ENCODE measurements at regions not wholly inside any gene's neighbourhood (a gene's known extent, or its start where the extent isn't known, plus 50 kb on each side); places are given as distances from the start of the nearest gene placed in this dataset.

GRCh38 chr2:16136461-16137035, 196.2 kb downstream of the MYCN start:
- DNase-seq (ENCODE audit: low read depth) (no peak), FAIRE-seq (no peak)
- no peak for TF ChIP-seq CTCF (IDR thresholded peaks at IDR 0.05; ENCODE audit: insufficient read depth, low read length, severe bottlenecking)
- Histone ChIP-seq H3K4me3 (ENCODE audit: low read depth, low read length) (no peak overlapping the region), H3K27me3 (ENCODE audit: control insufficient read depth, insufficient read depth, low read length) (no peaks in the 10 kb centered on the region), H3K36me3 (ENCODE audit: control insufficient read depth, insufficient read depth, low read length) (no peaks in the 10 kb centered on the region)

GRCh38 chr2:16135913-16136310, 195.6 kb downstream of the MYCN start:
- no peak for FAIRE-seq
- Histone ChIP-seq H3K4me3 (ENCODE audit: low read depth, low read length) (no peak overlapping the region), H3K27me3 (ENCODE audit: control insufficient read depth, insufficient read depth, low read length) (no peaks in the 10 kb centered on the region), H3K36me3 (ENCODE audit: control insufficient read depth, insufficient read depth, low read length) (no peaks in the 10 kb centered on the region)
- TF ChIP-seq CTCF (IDR thresholded peaks at IDR 0.05; ENCODE audit: insufficient read depth, low read length, severe bottlenecking), result no peak
- no peak for DNase-seq (ENCODE audit: low read depth)

- no peaks in the 10 kb centered on the region for H3K36me3 ChIP-seq (ENCODE audit: control insufficient read depth, insufficient read depth, low read length)
- no peak for TF ChIP-seq CTCF (IDR thresholded peaks at IDR 0.05; ENCODE audit: insufficient read depth, low read length, severe bottlenecking)
- FAIRE-seq (peak; percentile 96), DNase-seq (ENCODE audit: low read depth) (peak; percentile 98)
- no peak overlapping the region for H3K4me3 ChIP-seq (ENCODE audit: low read depth, low read length)
- H3K27me3 ChIP-seq (ENCODE audit: control insufficient read depth, insufficient read depth, low read length), result no peaks in the 10 kb centered on the region
Observed at GRCh38 chr2:16135196-16135912, 195.0 kb downstream of the MYCN start.

DNA sequence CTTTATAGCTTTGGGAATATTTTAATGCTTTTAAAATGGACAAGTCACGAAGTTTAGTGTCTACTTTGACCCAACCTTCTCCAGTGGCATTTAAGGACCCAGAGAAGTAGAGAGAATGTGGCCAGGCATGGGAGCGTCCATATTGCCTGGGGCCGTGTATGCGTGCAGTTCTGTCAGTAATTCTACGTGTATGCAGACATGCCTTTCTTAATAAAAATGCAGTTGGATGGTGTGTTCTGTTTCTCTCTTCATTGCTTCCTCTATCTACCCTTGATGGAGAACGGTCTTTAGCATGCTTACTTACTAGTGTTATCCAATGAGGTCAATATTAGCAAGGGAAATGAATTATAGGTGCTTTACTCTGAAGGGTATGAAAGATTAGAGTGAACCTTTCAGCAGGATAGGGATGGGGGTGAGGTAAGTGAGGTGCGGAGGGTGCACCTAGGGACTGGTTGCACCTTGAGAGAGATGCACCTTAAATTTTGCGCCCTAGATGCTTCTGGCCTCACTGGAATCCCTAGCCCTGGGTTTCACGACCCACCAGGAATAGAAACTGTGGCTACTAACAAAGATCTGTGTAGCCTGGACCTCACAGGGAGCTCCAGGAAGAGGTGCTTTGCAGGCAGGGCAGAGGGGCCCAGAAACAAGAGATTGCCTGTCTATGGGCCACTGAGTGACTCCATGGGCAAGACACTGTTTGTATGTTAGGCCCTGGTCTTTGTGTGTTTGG, 194.3 kb downstream of the MYCN start:
- Histone ChIP-seq H3K27me3 (ENCODE audit: control insufficient read depth, insufficient read depth, low read length) (no peaks in the 10 kb centered on the region), H3K4me3 (ENCODE audit: low read depth, low read length) (no peak overlapping the region), H3K36me3 (ENCODE audit: control insufficient read depth, insufficient read depth, low read length) (no peaks in the 10 kb centered on the region)
- FAIRE-seq, result no peak
- no peak for DNase-seq (ENCODE audit: low read depth)
- no peak for TF ChIP-seq CTCF (IDR thresholded peaks at IDR 0.05; ENCODE audit: insufficient read depth, low read length, severe bottlenecking)

DNA sequence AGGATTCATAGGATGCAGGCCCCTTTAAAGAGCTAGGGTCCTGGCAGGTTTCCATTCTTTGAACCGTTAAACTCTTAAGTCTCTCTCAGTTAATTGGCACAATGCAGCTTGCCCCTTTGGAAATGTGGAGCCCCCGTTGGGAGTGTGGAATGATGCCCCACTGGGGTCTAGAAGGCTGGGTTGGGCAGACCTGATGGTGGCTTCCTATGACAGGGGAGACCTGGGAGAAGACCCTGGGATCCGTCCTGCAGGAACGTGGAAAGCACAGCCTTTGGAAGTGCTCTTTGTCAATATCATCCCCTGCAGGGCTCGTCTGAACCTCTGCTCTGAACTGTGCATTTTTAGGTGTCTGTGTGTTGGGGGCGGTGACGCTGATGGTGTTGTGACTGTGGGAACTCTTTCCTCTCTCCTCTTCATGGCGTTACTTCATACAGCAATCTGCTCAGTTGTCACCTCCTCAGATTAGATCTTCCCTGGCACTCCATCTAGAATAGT, 190.6 kb downstream of the MYCN start:
- FAIRE-seq (peak; percentile 50), DNase-seq (ENCODE audit: low read depth) (no peak)
- Histone ChIP-seq H3K27me3 (ENCODE audit: control insufficient read depth, insufficient read depth, low read length) (no peaks in the 10 kb centered on the region), H3K36me3 (ENCODE audit: control insufficient read depth, insufficient read depth, low read length) (no peaks in the 10 kb centered on the region), H3K4me3 (ENCODE audit: low read depth, low read length) (no peak overlapping the region)
- no peak for TF ChIP-seq CTCF (IDR thresholded peaks at IDR 0.05; ENCODE audit: insufficient read depth, low read length, severe bottlenecking)
